Keratinocyte (primary cell): ENCODE measurements at regions not wholly inside any gene's neighbourhood (a gene's known extent, or its start where the extent isn't known, plus 50 kb on each side); places are given as distances from the start of the nearest gene placed in this dataset.

ENCODE experiments used
- CTCF ChIP-seq, 3 experiments: IDR thresholded peaks in 1 of 3; conservative IDR thresholded peaks in 1 of 3; optimal IDR thresholded peaks in 1 of 3; 2 replicates in 2 of 3; 3 replicates in 1 of 3; pipeline versions ENCODE3 to v1.5.1; 2011; ENCODE audit warnings: low read length in 3 of 3, mild to moderate bottlenecking in 3 of 3, moderate library complexity in 2 of 3, control low read depth in 1 of 3, inconsistent platforms in 1 of 3; ENCODE audit not compliant: insufficient read depth in 2 of 3; ENCODE audit errors: extremely low read depth in 1 of 3
- EZH2 ChIP-seq: IDR thresholded peaks from one replicate; pipeline ENCODE4 v1.6.1; 2012; ENCODE audit warnings: inconsistent platforms, mild to moderate bottlenecking, low read length, moderate library complexity

- TF ChIP-seq EZH2 (no peak), CTCF (optimal IDR thresholded peaks at IDR 0.05 in 1 of 3, IDR thresholded peaks at IDR 0.05 in 1 of 3, conservative IDR thresholded peaks at IDR 0.05 in 1 of 3; ENCODE audit: extremely low read depth in 1 of 3, insufficient read depth in 2 of 3, low read length in 3 of 3) (no peak)
Observed at GRCh38 chr7:39825401-39825980, 124.6 kb upstream of the CDK13 start.
